SK-N-SH treated with all-trans-retinoic acid at 6 μM for 48 hours (cell line): ENCODE measurements at regions not wholly inside any gene's neighbourhood (a gene's known extent, or its start where the extent isn't known, plus 50 kb on each side); places are given as distances from the start of the nearest gene placed in this dataset.

Experiments used
- ATAC-seq: fragments of 200-7000 bp; cut with Tn5 transposase; 3 replicates; pipeline ENCODE4 v1.9.1; 2020; ENCODE audit warnings: mild to moderate bottlenecking, moderate library complexity
- ARNTL ChIP-seq: fragments of 450-650 bp; formaldehyde crosslinking; IDR thresholded peaks from 2 replicates; pipeline ENCODE4 v1.5.0; 2020; ENCODE audit warnings: low read depth, mild to moderate bottlenecking, moderate library complexity, borderline replicate concordance
- BACH2 ChIP-seq: fragments of 250-450 bp; sonication (Bioruptor Pico); IDR thresholded peaks from 2 replicates; pipeline ENCODE4 v1.9.0; 2021; ENCODE audit warnings: mild to moderate bottlenecking, borderline replicate concordance
- CSDC2 ChIP-seq: fragments of 250-450 bp; sonication (Bioruptor Pico); IDR thresholded peaks from 2 replicates; pipeline ENCODE4 v1.5.0; 2020; ENCODE audit warnings: mild to moderate bottlenecking, moderate library complexity
- GLIS3 ChIP-seq: fragments of 250-450 bp; sonication (Bioruptor Pico); IDR thresholded peaks from 2 replicates; pipeline ENCODE4 v1.5.0; 2020; ENCODE audit warnings: mild to moderate bottlenecking, moderate library complexity
- ISL1 ChIP-seq: fragments of 250-450 bp; sonication (Bioruptor Pico); IDR thresholded peaks from 2 replicates; pipeline ENCODE4 v2.1.2; 2022; ENCODE audit warnings: mild to moderate bottlenecking, moderate library complexity
- OSR1 ChIP-seq: fragments of 250-450 bp; sonication (Bioruptor Pico); IDR thresholded peaks from 2 replicates; pipeline ENCODE4 v1.8.0; 2022; ENCODE audit warnings: moderate library complexity, mild to moderate bottlenecking, inconsistent platforms
- RARB ChIP-seq: fragments of 250-450 bp; sonication (Bioruptor Pico); IDR thresholded peaks from 2 replicates; pipeline ENCODE4 v1.8.0; 2021; ENCODE audit warnings: mild to moderate bottlenecking, moderate library complexity
- SNAI2 ChIP-seq: fragments of 250-450 bp; sonication (Bioruptor Pico); IDR thresholded peaks from 2 replicates; pipeline ENCODE4 v1.5.0; 2020; ENCODE audit warnings: mild to moderate bottlenecking, moderate library complexity
- TCF4 ChIP-seq: fragments of 250-450 bp; sonication (Bioruptor Pico); IDR thresholded peaks from 2 replicates; pipeline ENCODE4 v1.8.0; 2021; ENCODE audit warnings: mild to moderate bottlenecking, moderate library complexity, borderline replicate concordance
- TOX ChIP-seq: fragments of 250-450 bp; sonication (Bioruptor Pico); IDR thresholded peaks from 2 replicates; pipeline ENCODE4 v1.8.0; 2021; ENCODE audit warnings: mild to moderate bottlenecking, moderate library complexity, borderline replicate concordance
- ZC3H10 ChIP-seq: fragments of 250-450 bp; sonication (Bioruptor Pico); IDR thresholded peaks from 2 replicates; pipeline ENCODE4 v1.5.1; 2021; ENCODE audit warnings: mild to moderate bottlenecking, moderate library complexity
- ZFP3 ChIP-seq: fragments of 250-450 bp; sonication (Bioruptor Pico); IDR thresholded peaks from 2 replicates; pipeline ENCODE4 v1.5.0; 2020; ENCODE audit warnings: mild to moderate bottlenecking, moderate library complexity
- ZFP30 ChIP-seq: fragments of 450-650 bp; formaldehyde crosslinking; IDR thresholded peaks from 2 replicates; pipeline ENCODE4 v1.5.0; 2022; ENCODE audit warnings: mild to moderate bottlenecking, moderate library complexity
- ZNF565 ChIP-seq: fragments of 450-650 bp; formaldehyde crosslinking; conservative IDR thresholded peaks from 2 replicates; pipeline ENCODE4 v1.5.0; 2020; ENCODE audit warnings: low read depth, mild to moderate bottlenecking, moderate library complexity
- ZNF70 ChIP-seq: fragments of 450-650 bp; formaldehyde crosslinking; IDR thresholded peaks from 2 replicates; pipeline ENCODE4 v1.5.0; 2020; ENCODE audit warnings: mild to moderate bottlenecking, moderate library complexity
- ZNF8 ChIP-seq: fragments of 450-650 bp; formaldehyde crosslinking; IDR thresholded peaks from 2 replicates; pipeline ENCODE4 v1.5.0; 2020; ENCODE audit warnings: mild to moderate bottlenecking, moderate library complexity
- TF ChIP-seq, protein P1 (sequence below): fragments of 250-450 bp; sonication (Bioruptor Pico); IDR thresholded peaks from 2 replicates; pipeline ENCODE4 v1.8.0; 2020; ENCODE audit warnings: mild to moderate bottlenecking, moderate library complexity, borderline replicate concordance
- TF ChIP-seq, protein P2 (sequence below): fragments of 250-450 bp; sonication (Bioruptor Pico); IDR thresholded peaks from 2 replicates; pipeline ENCODE4 v1.5.0; 2020; ENCODE audit warnings: mild to moderate bottlenecking, moderate library complexity
- TF ChIP-seq, protein P3 (sequence below): fragments of 250-450 bp; sonication (Bioruptor Pico); IDR thresholded peaks from 2 replicates; pipeline ENCODE4 v1.5.1; 2021; ENCODE audit warnings: mild to moderate bottlenecking, moderate library complexity
- TF ChIP-seq, protein P4 (sequence below): fragments of 250-450 bp; sonication (Bioruptor Pico); IDR thresholded peaks from 2 replicates; pipeline ENCODE4 v1.5.1; 2020; ENCODE audit warnings: low read depth, mild to moderate bottlenecking, moderate library complexity
- TF ChIP-seq, protein P5 (sequence below): fragments of 250-450 bp; sonication (Bioruptor Pico); IDR thresholded peaks from 2 replicates; pipeline ENCODE4 v1.8.0; 2021; ENCODE audit warnings: low read depth, mild to moderate bottlenecking, moderate library complexity, borderline replicate concordance

DNA sequence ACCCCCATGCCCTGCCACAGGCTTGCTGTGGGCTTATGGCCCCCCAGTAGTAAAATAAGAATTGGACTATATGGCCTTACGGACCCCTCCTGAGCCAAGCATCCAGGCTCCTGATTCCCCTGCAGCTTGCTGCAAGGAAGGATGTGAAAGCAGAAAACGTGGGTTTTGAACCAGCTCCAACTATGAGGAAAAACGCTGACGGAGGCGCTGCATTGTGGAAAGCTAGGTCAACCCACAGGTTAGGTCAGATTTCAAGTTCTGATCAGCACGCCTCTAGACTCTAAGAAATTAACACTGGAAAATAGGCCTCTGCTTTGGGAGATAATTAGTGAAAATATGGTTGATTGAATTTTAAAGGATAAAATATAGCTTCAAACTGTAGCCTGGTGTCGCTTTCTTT is 195.4 kb upstream of the HES1 start:
- no peak for ATAC-seq
- TF ChIP-seq ISL1 (CRISPR knock-in tag) (no peak), ZC3H10 (CRISPR knock-in tag) (no peak), ZNF70 (CRISPR knock-in tag) (no peak), ARNTL (CRISPR knock-in tag) (no peak), GLIS3 (no peak), RARB (CRISPR knock-in tag) (no peak), TOX (CRISPR knock-in tag) (no peak), TCF4 (CRISPR knock-in tag) (no peak), ZFP30 (no peak), ZFP3 (no peak), SNAI2 (CRISPR knock-in tag) (no peak), ZNF565 (CRISPR knock-in tag) (no peak), CSDC2 (CRISPR knock-in tag) (no peak), BACH2 (no peak)
- TF ChIP-seq, protein P1, sequence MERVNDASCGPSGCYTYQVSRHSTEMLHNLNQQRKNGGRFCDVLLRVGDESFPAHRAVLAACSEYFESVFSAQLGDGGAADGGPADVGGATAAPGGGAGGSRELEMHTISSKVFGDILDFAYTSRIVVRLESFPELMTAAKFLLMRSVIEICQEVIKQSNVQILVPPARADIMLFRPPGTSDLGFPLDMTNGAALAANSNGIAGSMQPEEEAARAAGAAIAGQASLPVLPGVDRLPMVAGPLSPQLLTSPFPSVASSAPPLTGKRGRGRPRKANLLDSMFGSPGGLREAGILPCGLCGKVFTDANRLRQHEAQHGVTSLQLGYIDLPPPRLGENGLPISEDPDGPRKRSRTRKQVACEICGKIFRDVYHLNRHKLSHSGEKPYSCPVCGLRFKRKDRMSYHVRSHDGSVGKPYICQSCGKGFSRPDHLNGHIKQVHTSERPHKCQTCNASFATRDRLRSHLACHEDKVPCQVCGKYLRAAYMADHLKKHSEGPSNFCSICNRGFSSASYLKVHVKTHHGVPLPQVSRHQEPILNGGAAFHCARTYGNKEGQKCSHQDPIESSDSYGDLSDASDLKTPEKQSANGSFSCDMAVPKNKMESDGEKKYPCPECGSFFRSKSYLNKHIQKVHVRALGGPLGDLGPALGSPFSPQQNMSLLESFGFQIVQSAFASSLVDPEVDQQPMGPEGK (CRISPR knock-in tag): no peak
- TF ChIP-seq, protein P2, sequence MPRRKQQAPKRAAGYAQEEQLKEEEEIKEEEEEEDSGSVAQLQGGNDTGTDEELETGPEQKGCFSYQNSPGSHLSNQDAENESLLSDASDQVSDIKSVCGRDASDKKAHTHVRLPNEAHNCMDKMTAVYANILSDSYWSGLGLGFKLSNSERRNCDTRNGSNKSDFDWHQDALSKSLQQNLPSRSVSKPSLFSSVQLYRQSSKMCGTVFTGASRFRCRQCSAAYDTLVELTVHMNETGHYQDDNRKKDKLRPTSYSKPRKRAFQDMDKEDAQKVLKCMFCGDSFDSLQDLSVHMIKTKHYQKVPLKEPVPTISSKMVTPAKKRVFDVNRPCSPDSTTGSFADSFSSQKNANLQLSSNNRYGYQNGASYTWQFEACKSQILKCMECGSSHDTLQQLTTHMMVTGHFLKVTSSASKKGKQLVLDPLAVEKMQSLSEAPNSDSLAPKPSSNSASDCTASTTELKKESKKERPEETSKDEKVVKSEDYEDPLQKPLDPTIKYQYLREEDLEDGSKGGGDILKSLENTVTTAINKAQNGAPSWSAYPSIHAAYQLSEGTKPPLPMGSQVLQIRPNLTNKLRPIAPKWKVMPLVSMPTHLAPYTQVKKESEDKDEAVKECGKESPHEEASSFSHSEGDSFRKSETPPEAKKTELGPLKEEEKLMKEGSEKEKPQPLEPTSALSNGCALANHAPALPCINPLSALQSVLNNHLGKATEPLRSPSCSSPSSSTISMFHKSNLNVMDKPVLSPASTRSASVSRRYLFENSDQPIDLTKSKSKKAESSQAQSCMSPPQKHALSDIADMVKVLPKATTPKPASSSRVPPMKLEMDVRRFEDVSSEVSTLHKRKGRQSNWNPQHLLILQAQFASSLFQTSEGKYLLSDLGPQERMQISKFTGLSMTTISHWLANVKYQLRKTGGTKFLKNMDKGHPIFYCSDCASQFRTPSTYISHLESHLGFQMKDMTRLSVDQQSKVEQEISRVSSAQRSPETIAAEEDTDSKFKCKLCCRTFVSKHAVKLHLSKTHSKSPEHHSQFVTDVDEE: no peak
- TF ChIP-seq, protein P3, sequence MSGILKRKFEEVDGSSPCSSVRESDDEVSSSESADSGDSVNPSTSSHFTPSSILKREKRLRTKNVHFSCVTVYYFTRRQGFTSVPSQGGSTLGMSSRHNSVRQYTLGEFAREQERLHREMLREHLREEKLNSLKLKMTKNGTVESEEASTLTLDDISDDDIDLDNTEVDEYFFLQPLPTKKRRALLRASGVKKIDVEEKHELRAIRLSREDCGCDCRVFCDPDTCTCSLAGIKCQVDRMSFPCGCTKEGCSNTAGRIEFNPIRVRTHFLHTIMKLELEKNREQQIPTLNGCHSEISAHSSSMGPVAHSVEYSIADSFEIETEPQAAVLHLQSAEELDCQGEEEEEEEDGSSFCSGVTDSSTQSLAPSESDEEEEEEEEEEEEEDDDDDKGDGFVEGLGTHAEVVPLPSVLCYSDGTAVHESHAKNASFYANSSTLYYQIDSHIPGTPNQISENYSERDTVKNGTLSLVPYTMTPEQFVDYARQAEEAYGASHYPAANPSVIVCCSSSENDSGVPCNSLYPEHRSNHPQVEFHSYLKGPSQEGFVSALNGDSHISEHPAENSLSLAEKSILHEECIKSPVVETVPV (CRISPR knock-in tag): no peak
- TF ChIP-seq, protein P4, sequence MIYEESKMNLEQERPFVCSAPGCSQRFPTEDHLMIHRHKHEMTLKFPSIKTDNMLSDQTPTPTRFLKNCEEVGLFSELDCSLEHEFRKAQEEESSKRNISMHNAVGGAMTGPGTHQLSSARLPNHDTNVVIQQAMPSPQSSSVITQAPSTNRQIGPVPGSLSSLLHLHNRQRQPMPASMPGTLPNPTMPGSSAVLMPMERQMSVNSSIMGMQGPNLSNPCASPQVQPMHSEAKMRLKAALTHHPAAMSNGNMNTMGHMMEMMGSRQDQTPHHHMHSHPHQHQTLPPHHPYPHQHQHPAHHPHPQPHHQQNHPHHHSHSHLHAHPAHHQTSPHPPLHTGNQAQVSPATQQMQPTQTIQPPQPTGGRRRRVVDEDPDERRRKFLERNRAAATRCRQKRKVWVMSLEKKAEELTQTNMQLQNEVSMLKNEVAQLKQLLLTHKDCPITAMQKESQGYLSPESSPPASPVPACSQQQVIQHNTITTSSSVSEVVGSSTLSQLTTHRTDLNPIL (CRISPR knock-in tag): no peak

DNA sequence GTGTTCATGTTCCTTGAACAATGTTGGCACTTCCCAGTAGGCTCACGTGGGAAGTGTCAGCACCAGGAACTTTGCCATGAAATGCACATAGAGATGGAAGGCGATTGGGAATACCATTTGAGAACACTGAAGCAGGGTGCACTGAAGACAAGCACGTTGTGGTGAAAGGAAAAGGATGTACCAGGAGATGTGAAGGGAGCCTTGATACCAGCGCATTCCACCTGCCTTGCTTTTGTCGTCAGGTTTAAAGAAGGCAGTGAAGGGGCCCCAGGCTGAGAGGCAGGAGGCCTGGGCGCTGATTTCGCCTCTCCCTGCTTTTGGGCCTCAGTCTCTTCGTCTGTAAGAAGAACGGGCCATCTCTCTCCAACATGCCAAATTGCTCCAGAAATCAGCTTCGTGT is 194.5 kb upstream of the HES1 start:
- no peak for ATAC-seq
- no peak for TF ChIP-seq ZFP3
- TF ChIP-seq ARNTL (CRISPR knock-in tag): no peak
- TF ChIP-seq RARB (CRISPR knock-in tag): no peak
- TF ChIP-seq BACH2: no peak
- TF ChIP-seq, protein P5, sequence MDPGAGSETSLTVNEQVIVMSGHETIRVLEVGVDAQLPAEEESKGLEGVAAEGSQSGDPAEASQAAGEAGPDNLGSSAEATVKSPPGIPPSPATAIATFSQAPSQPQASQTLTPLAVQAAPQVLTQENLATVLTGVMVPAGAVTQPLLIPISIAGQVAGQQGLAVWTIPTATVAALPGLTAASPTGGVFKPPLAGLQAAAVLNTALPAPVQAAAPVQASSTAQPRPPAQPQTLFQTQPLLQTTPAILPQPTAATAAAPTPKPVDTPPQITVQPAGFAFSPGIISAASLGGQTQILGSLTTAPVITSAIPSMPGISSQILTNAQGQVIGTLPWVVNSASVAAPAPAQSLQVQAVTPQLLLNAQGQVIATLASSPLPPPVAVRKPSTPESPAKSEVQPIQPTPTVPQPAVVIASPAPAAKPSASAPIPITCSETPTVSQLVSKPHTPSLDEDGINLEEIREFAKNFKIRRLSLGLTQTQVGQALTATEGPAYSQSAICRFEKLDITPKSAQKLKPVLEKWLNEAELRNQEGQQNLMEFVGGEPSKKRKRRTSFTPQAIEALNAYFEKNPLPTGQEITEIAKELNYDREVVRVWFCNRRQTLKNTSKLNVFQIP (CRISPR knock-in tag): no peak
- TF ChIP-seq, all 23 proteins: peak for 0

DNA sequence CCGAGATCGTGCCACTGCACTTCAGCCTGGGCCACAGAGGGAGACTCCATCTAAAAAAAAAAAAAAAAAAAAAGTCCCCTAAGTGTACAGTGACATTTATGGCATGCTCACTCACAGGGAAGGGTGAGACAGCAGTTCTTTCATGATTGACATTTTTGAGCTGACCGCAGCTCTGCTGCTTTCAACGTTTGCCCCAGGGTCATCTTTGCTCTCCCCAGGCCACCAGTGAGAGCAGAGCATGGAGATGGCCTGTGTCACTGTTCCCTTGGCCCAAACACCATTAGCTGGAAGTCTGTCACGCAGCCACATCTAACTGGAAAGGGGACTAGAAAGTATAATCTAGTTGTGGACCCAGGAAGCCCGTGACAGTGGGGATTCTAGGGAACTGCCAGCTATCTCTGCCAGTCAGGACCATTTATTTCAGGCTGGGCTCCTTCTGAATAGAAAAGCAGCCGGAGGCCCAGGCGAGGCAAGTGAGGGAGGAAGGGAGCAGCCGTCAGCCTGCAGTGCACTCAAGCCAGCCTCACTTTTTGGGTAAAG is 193.4 kb upstream of the HES1 start:
- no peak for ATAC-seq
- TF ChIP-seq ZNF8 (CRISPR knock-in tag) (no peak), OSR1 (CRISPR knock-in tag) (no peak)
- TF ChIP-seq, protein P5 (CRISPR knock-in tag): no peak
